Skeletal muscle tissue (tissue), 3 donors: ENCODE measurements at regions not wholly inside any gene's neighbourhood (a gene's known extent, or its start where the extent isn't known, plus 50 kb on each side); places are given as distances from the start of the nearest gene placed in this dataset.

Experiments used
- H3K27ac ChIP-seq: one replicate; pipeline ENCODE4 v1.7.0; 2013; ENCODE audit warnings: mild to moderate bottlenecking, low read depth, low read length, inconsistent platforms
- H3K27me3 ChIP-seq, 3 donors: one replicate each; pipeline ENCODE4 v1.7.0; 2013; ENCODE audit warnings: low read length in 3 of 3; ENCODE audit not compliant: control insufficient read depth in 3 of 3, insufficient read depth in 3 of 3
- H3K36me3 ChIP-seq, 3 donors: one replicate each; pipeline ENCODE4 v1.7.0; 2013; ENCODE audit warnings: low read length in 3 of 3; ENCODE audit not compliant: control insufficient read depth in 3 of 3, insufficient read depth in 3 of 3
- H3K4me1 ChIP-seq, 3 donors: one replicate each; pipeline ENCODE4 v1.7.0; 2013; ENCODE audit warnings: low read length in 3 of 3, mild to moderate bottlenecking in 3 of 3; ENCODE audit not compliant: control insufficient read depth in 3 of 3, insufficient read depth in 3 of 3
- H3K4me3 ChIP-seq, 3 donors: one replicate each; pipeline ENCODE4 v1.7.0; 2013; ENCODE audit warnings: low read length in 3 of 3
- H3K9ac ChIP-seq, 3 donors: one replicate each; pipeline ENCODE4 v1.7.0; 2013; ENCODE audit warnings: low read length in 3 of 3, mild to moderate bottlenecking in 3 of 3, moderate library complexity in 2 of 3, low read depth in 1 of 3
- H3K9me3 ChIP-seq, 3 donors: one replicate each; pipeline ENCODE4 v1.7.0; 2013; ENCODE audit warnings: low read length in 3 of 3; ENCODE audit not compliant: control insufficient read depth in 3 of 3
- donor health status: Osteomylitis.

DNA sequence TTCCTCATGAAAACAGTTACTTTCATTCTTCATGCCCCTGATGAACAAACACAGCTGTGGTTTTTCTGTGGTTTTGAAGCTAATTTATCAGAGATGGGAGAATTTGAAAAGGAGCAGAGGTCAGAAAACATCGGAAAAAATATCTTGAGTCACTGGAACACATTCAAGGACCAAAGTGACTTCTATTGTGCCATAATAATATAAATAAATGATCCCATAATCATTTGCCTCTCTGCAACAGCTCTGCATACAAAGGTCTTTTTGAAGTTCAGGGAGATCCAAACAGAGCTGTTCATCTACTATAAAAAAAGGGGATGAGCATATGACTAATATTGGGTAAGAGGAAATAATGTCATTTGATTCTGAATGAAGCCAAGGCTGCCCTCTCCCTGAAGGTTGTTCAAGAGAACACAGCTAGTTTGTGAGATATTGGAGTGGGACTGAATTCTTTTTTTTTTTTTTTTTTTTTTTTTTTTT lies 201.3 kb upstream of the GALNT5 start:
- H3K27me3 ChIP-seq: no peaks in the 10 kb centered on the region
- H3K4me3 ChIP-seq: no peak overlapping the region
- no peaks in the 10 kb centered on the region for H3K4me1 ChIP-seq
- no peaks in the 10 kb centered on the region for H3K9me3 ChIP-seq
- no peak overlapping the region for H3K27ac ChIP-seq
- no peaks in the 10 kb centered on the region for H3K36me3 ChIP-seq
- H3K9ac ChIP-seq: no peak overlapping the region

DNA sequence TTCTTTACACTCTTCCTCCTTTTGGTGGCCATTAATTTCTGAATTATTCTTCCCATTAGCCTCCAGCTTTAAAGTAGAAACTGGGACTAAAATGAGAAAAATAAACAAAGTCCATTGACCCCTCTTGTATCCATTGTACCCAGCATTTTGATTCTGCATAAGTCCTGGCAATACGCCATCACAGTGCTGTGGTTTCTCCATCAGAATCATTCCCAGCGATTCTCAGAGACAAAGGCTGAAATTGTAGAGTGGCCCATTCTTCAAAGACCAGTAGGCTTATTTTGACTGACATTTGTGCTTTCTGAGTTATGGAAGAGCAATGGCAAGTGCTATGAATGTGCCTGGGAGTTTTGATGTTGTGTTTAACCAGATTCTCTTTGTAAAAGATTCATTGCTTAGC lies 199.3 kb upstream of the GALNT5 start:
- Histone ChIP-seq H3K27me3 (no peaks in the 10 kb centered on the region), H3K27ac (no peak overlapping the region), H3K4me1 (no peaks in the 10 kb centered on the region), H3K9me3 (no peaks in the 10 kb centered on the region), H3K9ac (no peak overlapping the region), H3K36me3 (no peaks in the 10 kb centered on the region), H3K4me3 (no peak overlapping the region)

DNA sequence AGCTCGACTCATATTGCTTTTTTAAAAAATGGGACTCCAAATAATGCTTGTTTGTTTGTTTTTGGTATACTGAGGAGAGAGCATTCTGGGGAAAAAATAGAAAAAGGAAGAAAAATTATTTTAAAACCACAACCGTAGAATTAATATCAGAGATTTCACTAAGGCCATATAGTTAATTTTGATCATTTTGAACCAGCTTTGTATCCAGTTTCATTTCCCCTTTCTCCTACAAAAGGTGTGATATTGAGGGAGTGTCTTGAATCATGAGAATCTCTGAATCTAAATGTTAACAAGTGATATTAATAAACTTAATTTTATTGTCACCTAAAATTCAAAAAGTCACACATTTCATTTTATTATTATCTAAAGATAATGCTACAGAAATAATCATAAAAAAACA lies 198.5 kb upstream of the GALNT5 start:
- no peak overlapping the region for H3K9ac ChIP-seq
- H3K4me1 ChIP-seq: no peaks in the 10 kb centered on the region
- no peak overlapping the region for H3K27ac ChIP-seq
- H3K9me3 ChIP-seq: no peaks in the 10 kb centered on the region
- no peaks in the 10 kb centered on the region for H3K27me3 ChIP-seq
- H3K36me3 ChIP-seq: no peaks in the 10 kb centered on the region
- no peak overlapping the region for H3K4me3 ChIP-seq

DNA sequence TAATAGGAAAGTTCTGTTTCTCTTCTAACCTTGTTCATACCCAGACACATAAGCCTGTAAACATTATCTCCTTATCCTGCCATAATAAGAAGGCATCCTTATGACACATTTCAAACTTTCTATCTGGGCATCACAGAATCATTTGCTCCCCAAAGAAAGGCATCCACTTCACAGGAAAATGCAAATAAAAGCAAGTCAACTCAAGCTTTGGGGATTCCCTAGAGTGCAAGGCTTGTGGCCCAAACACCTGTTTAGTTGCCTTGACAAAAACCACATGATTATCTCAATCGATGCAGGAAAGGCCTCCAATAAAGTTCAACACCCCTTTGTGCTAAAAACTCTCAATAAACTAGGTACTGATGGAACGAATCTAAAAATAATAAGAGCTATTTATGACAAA lies 195.7 kb upstream of the GALNT5 start:
- Histone ChIP-seq H3K4me1 (no peaks in the 10 kb centered on the region), H3K4me3 (no peak overlapping the region), H3K27ac (no peak overlapping the region), H3K9ac (no peak overlapping the region), H3K9me3 (no peaks in the 10 kb centered on the region), H3K36me3 (no peaks in the 10 kb centered on the region), H3K27me3 (no peaks in the 10 kb centered on the region)

DNA sequence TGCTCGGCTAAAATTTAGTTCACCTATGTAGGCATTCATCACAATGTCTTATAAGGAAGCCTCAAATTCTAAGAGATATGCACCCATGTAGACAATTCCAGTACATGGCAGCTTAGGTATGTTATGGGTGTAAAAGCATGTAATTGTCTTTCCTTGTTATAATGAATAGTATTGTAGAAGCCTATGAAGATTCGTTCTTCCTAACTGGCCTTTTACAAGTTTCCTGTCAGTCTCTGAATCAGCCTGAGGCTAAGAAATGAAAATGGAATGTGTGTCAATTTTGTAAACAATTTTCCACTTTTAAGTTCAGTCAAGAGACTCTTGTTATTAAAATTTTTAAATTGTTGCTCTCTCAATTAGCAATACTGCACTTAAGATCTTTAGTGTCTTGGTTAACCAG lies 189.9 kb upstream of the GALNT5 start:
- Histone ChIP-seq H3K9ac (no peak overlapping the region), H3K27me3 (no peaks in the 10 kb centered on the region), H3K9me3 (no peaks in the 10 kb centered on the region), H3K4me1 (no peaks in the 10 kb centered on the region), H3K4me3 (no peak overlapping the region), H3K36me3 (no peaks in the 10 kb centered on the region), H3K27ac (no peak overlapping the region)

DNA sequence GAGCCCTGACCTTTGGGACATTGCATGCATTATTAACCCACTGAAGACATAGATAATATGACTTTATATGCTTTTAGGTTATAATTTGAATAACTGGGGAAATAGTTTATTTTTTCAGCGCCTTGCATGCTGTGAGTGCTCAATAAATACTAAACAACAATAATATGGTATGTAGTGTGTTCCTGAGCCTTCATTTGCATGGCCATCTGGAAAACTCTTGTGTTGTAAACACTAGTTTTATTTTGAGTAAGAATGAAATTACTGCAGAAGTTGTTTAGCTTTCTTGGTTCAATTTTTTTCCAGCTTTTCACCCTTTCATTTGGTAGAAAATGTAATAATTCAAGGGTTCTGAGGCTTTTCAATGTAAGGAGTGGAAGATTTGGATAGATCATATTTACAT lies 189.3 kb upstream of the GALNT5 start:
- Histone ChIP-seq H3K36me3 (no peaks in the 10 kb centered on the region), H3K9ac (no peak overlapping the region), H3K4me1 (no peaks in the 10 kb centered on the region), H3K4me3 (no peak overlapping the region), H3K27me3 (no peaks in the 10 kb centered on the region), H3K27ac (no peak overlapping the region), H3K9me3 (no peaks in the 10 kb centered on the region)

DNA sequence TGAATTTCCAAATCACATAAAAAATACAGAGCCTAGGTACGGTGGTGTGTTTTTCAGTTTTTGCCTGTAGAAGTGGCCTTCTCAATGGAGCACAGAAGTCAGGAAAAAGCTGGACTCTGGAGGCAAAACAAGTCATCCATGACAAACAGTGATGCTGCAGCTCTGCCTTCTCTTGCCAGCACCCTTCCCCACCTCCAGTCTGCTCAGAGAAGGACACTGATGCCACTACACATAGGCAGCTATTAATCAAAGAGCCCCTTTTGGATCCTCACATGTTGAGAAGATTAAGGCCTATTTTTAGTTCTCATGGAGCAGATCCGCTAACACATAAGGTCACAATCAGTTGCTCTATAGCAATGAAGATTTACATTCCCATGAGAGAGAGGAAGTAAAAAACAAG lies 181.6 kb upstream of the GALNT5 start:
- Histone ChIP-seq H3K27ac (no peak overlapping the region), H3K36me3 (no peaks in the 10 kb centered on the region), H3K9ac (no peak overlapping the region), H3K4me3 (no peak overlapping the region), H3K4me1 (no peaks in the 10 kb centered on the region), H3K27me3 (no peaks in the 10 kb centered on the region), H3K9me3 (no peaks in the 10 kb centered on the region)

DNA sequence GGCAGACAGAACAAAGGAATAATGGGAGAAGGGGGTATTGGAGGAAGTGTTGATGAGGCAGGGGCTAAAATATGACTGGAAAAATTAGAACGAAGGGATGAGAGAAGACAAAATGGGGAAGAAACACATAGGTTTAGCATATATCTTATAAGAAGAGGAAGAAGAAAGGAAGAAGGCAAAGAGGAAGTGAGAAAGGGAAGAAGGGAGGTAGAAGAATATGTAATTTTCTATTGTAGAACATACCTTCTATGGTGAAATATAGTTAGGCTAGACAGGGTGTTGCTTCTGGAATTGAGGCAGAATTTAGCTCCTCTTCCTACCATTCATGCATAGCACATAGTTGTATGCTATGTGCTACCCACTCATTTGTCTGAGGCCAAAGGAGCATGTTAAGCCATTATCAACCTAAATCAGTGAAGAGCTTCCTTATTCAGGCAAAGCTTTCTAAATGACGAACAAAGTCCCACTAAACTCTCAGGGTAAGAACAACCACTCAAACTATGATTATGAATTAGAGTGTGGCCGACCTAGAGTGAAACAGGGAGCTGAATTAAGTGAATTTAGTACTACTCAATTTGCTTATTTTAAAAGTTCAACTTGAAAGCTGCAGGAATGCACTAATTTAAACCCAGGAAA lies 180.9 kb upstream of the GALNT5 start:
- H3K9me3 ChIP-seq: no peaks in the 10 kb centered on the region
- H3K27ac ChIP-seq: no peak overlapping the region

DNA sequence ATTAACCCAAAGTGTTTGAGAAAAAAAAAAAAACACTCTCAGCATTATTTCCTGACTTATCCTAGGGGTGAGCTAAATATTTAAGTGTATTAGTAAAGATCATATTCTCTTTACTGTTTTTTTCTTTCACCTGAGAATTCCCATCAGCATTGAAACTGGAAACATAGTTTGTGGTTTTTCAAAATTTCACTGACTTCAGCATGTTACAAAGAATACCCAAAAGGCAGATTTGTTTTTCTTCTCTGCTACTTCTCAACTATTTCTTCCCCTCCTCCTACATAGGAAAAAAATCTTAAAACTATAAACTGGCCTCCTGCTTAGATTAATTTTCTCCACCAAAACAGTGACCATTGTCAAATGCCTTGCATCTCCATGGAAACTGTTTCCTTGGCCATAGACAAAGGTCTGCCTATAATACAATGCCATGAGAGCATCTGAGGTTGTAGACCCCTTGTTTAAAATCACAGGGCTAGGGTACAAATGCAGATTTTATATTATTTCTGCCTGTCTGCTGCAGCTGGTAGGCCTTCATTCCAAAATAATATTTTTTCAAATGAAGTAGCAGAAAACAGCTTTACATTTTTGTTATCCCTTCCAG lies 179.7 kb upstream of the GALNT5 start:
- Histone ChIP-seq H3K27me3 (no peaks in the 10 kb centered on the region), H3K36me3 (no peaks in the 10 kb centered on the region), H3K4me3 (no peak overlapping the region), H3K27ac (no peak overlapping the region), H3K9ac (no peak overlapping the region), H3K4me1 (no peaks in the 10 kb centered on the region), H3K9me3 (no peaks in the 10 kb centered on the region)

More for the DNA sequence above, 180.9 kb upstream of the GALNT5 start:
- Histone ChIP-seq H3K27me3 (no peaks in the 10 kb centered on the region), H3K36me3 (no peaks in the 10 kb centered on the region), H3K9ac (no peak overlapping the region), H3K4me3 (no peak overlapping the region), H3K4me1 (no peaks in the 10 kb centered on the region)

DNA sequence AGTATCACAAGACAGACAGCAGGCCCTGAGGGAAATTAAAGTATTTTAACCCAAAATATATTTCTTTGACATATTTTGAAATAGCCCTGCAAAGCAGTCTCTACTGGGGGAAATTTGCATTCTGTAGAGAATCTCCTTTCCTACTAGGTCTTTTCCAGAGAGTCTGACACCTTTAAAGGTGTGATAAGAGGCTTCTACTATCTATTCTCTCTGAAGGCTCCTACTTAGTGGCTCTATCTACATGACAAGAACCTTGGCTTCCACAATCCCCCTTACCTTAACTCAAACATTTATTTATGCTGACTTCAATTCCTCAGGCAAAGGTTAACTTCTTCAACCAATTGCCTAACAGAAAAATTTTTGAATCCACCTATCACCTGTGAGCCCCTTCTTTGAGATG lies 174.6 kb upstream of the GALNT5 start:
- Histone ChIP-seq H3K9ac (no peak overlapping the region), H3K27ac (no peak overlapping the region), H3K4me3 (no peak overlapping the region), H3K9me3 (no peaks in the 10 kb centered on the region), H3K4me1 (peaks cover 0 to 7% (median 5%) of the 10 kb centered on the region in 3 donors), H3K36me3 (no peaks in the 10 kb centered on the region), H3K27me3 (no peaks in the 10 kb centered on the region)
